ENCODE measurements at regions not wholly inside any gene's neighbourhood (a gene's known extent, or its start where the extent isn't known, plus 50 kb on each side); places are given as distances from the start of the nearest gene placed in this dataset.

DNA sequence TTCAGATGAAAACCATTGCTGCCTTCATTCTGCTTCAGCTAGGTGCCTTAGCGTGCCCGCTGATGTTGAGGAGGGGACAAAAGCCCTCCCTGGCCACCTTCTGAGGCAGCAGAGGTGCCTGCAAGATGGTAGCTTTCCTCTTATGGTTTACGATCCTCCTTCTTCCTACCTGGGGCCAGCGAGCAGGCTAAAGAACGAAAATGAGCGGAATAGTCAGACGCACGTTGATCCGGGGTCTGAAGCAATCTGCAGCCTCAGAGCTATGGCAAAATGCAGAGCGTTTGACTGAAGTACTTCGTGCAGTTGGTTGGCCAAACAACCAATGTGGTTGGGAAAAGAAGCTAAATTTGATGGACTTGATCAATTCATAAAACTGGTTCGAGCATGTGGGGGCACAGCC lies 95.5 kb downstream of the GATA3 start:
- TF ChIP-seq GATA2 (IDR thresholded peaks at IDR 0.05; ENCODE audit: low read depth, low read length) (no peak), GATA3 (IDR thresholded peaks at IDR 0.05; ENCODE audit: low read depth, low read length) (no peak)

Data from SH-SY5Y (cell line).